ENCODE measurements at regions not wholly inside any gene's neighbourhood (a gene's known extent, or its start where the extent isn't known, plus 50 kb on each side); places are given as distances from the start of the nearest gene placed in this dataset.

GRCh38 chr1:30416221-30416820, 307.1 kb downstream of the MATN1 start:
- no peak for TF ChIP-seq TAF1 (IDR thresholded peaks at IDR 0.05; ENCODE audit: low read depth)
- TF ChIP-seq POLR2AphosphoS5 (IDR thresholded peaks at IDR 0.05) = no peak
- TF ChIP-seq CTCF (IDR thresholded peaks at IDR 0.05; ENCODE audit: poor library complexity, severe bottlenecking) = no peak
- TF ChIP-seq EP300 (conservative IDR thresholded peaks at IDR 0.05; ENCODE audit: poor library complexity, severe bottlenecking) = no peak
- TF ChIP-seq MXI1 (conservative IDR thresholded peaks at IDR 0.05; ENCODE audit: poor library complexity, severe bottlenecking) = no peak
- TF ChIP-seq EZH2 (IDR thresholded peaks at IDR 0.05; ENCODE audit: borderline replicate concordance, insufficient read depth, low read length, poor library complexity, severe bottlenecking) = no peak

Data from neural cell (in vitro differentiated cells).